ENCODE measurements at regions not wholly inside any gene's neighbourhood (a gene's known extent, or its start where the extent isn't known, plus 50 kb on each side); places are given as distances from the start of the nearest gene placed in this dataset.

DNA sequence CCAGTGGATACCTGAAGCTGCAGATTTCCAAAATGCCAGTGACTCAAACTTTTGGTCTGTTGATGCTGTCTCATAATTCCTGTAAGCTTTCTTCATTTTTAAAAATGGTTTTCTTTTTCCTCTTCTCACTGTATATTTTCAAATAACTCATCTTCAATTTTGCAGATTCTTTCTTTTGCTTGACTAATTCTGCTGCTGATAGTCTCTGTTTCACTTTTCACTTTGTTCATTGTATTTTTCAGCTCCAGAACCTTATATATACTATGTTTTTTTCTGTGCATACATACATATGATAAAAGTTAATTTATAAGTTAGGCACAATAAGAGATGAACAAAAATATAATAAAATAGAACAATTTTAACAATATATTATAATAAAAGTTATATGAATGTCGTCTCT is 237.7 kb upstream of the GPRIN3 start:
- no peak for TF ChIP-seq TAF1 (IDR thresholded peaks at IDR 0.05; ENCODE audit: borderline replicate concordance, insufficient read depth, low read length)
- TF ChIP-seq, protein P1, sequence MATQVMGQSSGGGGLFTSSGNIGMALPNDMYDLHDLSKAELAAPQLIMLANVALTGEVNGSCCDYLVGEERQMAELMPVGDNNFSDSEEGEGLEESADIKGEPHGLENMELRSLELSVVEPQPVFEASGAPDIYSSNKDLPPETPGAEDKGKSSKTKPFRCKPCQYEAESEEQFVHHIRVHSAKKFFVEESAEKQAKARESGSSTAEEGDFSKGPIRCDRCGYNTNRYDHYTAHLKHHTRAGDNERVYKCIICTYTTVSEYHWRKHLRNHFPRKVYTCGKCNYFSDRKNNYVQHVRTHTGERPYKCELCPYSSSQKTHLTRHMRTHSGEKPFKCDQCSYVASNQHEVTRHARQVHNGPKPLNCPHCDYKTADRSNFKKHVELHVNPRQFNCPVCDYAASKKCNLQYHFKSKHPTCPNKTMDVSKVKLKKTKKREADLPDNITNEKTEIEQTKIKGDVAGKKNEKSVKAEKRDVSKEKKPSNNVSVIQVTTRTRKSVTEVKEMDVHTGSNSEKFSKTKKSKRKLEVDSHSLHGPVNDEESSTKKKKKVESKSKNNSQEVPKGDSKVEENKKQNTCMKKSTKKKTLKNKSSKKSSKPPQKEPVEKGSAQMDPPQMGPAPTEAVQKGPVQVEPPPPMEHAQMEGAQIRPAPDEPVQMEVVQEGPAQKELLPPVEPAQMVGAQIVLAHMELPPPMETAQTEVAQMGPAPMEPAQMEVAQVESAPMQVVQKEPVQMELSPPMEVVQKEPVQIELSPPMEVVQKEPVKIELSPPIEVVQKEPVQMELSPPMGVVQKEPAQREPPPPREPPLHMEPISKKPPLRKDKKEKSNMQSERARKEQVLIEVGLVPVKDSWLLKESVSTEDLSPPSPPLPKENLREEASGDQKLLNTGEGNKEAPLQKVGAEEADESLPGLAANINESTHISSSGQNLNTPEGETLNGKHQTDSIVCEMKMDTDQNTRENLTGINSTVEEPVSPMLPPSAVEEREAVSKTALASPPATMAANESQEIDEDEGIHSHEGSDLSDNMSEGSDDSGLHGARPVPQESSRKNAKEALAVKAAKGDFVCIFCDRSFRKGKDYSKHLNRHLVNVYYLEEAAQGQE (IDR thresholded peaks at IDR 0.05; ENCODE audit: insufficient read depth in 1 of 2, low read depth in 2 of 2, low read length in 2 of 2): no peak
- TF ChIP-seq SIN3A (IDR thresholded peaks at IDR 0.05; ENCODE audit: borderline replicate concordance, insufficient read depth, low read length): no peak
